BLaER1 treated with 17β-estradiol and CSF1 and Interleukin-3, amounts not matched to agents 10 nM and 100 nM (cell line): ENCODE measurements at regions not wholly inside any gene's neighbourhood (a gene's known extent, or its start where the extent isn't known, plus 50 kb on each side); places are given as distances from the start of the nearest gene placed in this dataset.

Source experiments
- H3K27ac ChIP-seq, 11 experiments: shearing (Covaris generic); formaldehyde crosslinking; 2 replicates each; pipeline ENCODE4 v1.8.1; 2022
- H3K27me3 ChIP-seq, 11 experiments: shearing (Covaris generic); formaldehyde crosslinking; 2 replicates each; pipeline ENCODE4 v1.8.1; 2022
- H3K36me3 ChIP-seq, 11 experiments: shearing (Covaris generic); formaldehyde crosslinking; 2 replicates each; pipeline ENCODE4 v1.8.1; 2022
- H3K4me1 ChIP-seq, 10 experiments: shearing (Covaris generic); formaldehyde crosslinking; 2 replicates each; pipeline ENCODE4 v1.8.1; 2022
- H3K4me2 ChIP-seq, 11 experiments: shearing (Covaris generic); formaldehyde crosslinking; 2 replicates each; pipeline ENCODE4 v1.8.1; 2022
- H3K4me3 ChIP-seq, 10 experiments: shearing (Covaris generic); formaldehyde crosslinking; 2 replicates each; pipeline ENCODE4 v1.8.1; 2022
- H3K9ac ChIP-seq, 11 experiments: shearing (Covaris generic); formaldehyde crosslinking; 2 replicates each; pipeline ENCODE4 v1.8.1; 2022
- H3K9me3 ChIP-seq, 11 experiments: shearing (Covaris generic); formaldehyde crosslinking; replicated peaks in 1 of 11; 2 replicates each; pipeline ENCODE4 v1.8.1; 2022
- H4K20me1 ChIP-seq, 11 experiments: shearing (Covaris generic); formaldehyde crosslinking; 2 replicates each; pipeline ENCODE4 v1.8.1; 2022
- Cebpa-rat ChIP-seq, 11 experiments: shearing (Covaris generic); IDR thresholded peaks; 2 replicates each; pipeline ENCODE4 v1.8.1; 2022

- no peak overlapping the region for H3K4me3 ChIP-seq
- no peaks in the 10 kb centered on the region for H4K20me1 ChIP-seq
- no peak overlapping the region for H3K9ac ChIP-seq
- no peaks in the 10 kb centered on the region for H3K9me3 ChIP-seq
- H3K4me2 ChIP-seq = no peak overlapping the region
- H3K27me3 ChIP-seq = no peaks in the 10 kb centered on the region
- no peak for TF ChIP-seq Cebpa-rat (IDR thresholded peaks at IDR 0.05)
- H3K27ac ChIP-seq = no peak overlapping the region
- no peaks in the 10 kb centered on the region for H3K36me3 ChIP-seq
- peaks cover 0 to 11% (median 9%) of the 10 kb centered on the region in 10 experiments; a peak in 15 of 20 replicates for H3K4me1 ChIP-seq
Measured at GRCh38 chr4:18406264-18406663, 384.7 kb upstream of the LCORL start.

GRCh38 chr4:18405054-18405453 is 383.5 kb upstream of the LCORL start:
- Histone ChIP-seq H3K27ac (no peak overlapping the region), H3K4me3 (no peak overlapping the region), H3K4me2 (peak overlapping the region in 10 of 11 experiments; percentile 2 to 58 (median 38); a peak in 17 of 22 replicates), H3K9me3 (no peaks in the 10 kb centered on the region), H3K36me3 (no peaks in the 10 kb centered on the region), H3K9ac (no peak overlapping the region), H3K27me3 (no peaks in the 10 kb centered on the region), H3K4me1 (peaks cover 0 to 11% (median 9%) of the 10 kb centered on the region in 10 experiments; a peak in 15 of 20 replicates), H4K20me1 (no peaks in the 10 kb centered on the region)
- no peak for TF ChIP-seq Cebpa-rat (IDR thresholded peaks at IDR 0.05)

GRCh38 chr4:18404642-18405041 is 383.1 kb upstream of the LCORL start:
- no peaks in the 10 kb centered on the region for H3K27me3 ChIP-seq

GRCh38 chr4:18403327-18403726 is 381.8 kb upstream of the LCORL start:
- no peak overlapping the region for H3K4me3 ChIP-seq
- H3K27me3 ChIP-seq = no peaks in the 10 kb centered on the region
- peaks cover 0 to 11% (median 9%) of the 10 kb centered on the region in 10 experiments; a peak in 15 of 20 replicates for H3K4me1 ChIP-seq
- H3K27ac ChIP-seq = no peak overlapping the region
- no peaks in the 10 kb centered on the region for H3K9me3 ChIP-seq
- H4K20me1 ChIP-seq = no peaks in the 10 kb centered on the region
- no peak overlapping the region for H3K4me2 ChIP-seq
- no peaks in the 10 kb centered on the region for H3K36me3 ChIP-seq
- no peak for TF ChIP-seq Cebpa-rat (IDR thresholded peaks at IDR 0.05)
- no peak overlapping the region for H3K9ac ChIP-seq

More at GRCh38 chr4:18404642-18405041, 383.1 kb upstream of the LCORL start:
- H3K27ac ChIP-seq = no peak overlapping the region
- no peak overlapping the region for H3K4me3 ChIP-seq
- H3K9me3 ChIP-seq = no peaks in the 10 kb centered on the region
- peaks cover 0 to 11% (median 9%) of the 10 kb centered on the region in 10 experiments; a peak in 15 of 20 replicates for H3K4me1 ChIP-seq
- no peak for TF ChIP-seq Cebpa-rat (IDR thresholded peaks at IDR 0.05)
- no peak overlapping the region for H3K9ac ChIP-seq
- H4K20me1 ChIP-seq = no peaks in the 10 kb centered on the region
- no peaks in the 10 kb centered on the region for H3K36me3 ChIP-seq
- H3K4me2 ChIP-seq = peak overlapping the region in 10 of 11 experiments; percentile 2 to 58 (median 38); a peak in 17 of 22 replicates

- Histone ChIP-seq H3K4me1 (peaks cover 0 to 11% (median 9%) of the 10 kb centered on the region in 10 experiments; a peak in 15 of 20 replicates), H3K36me3 (no peaks in the 10 kb centered on the region), H3K9me3 (no peaks in the 10 kb centered on the region), H3K4me2 (no peak overlapping the region), H3K4me3 (no peak overlapping the region), H3K9ac (no peak overlapping the region), H3K27ac (no peak overlapping the region), H4K20me1 (no peaks in the 10 kb centered on the region), H3K27me3 (no peaks in the 10 kb centered on the region)
- no peak for TF ChIP-seq Cebpa-rat (IDR thresholded peaks at IDR 0.05)
Measured at GRCh38 chr4:18401868-18402267, 380.3 kb upstream of the LCORL start.

- Histone ChIP-seq H3K4me1 (peaks cover 0 to 11% (median 9%) of the 10 kb centered on the region in 10 experiments; a peak in 15 of 20 replicates), H3K9ac (no peak overlapping the region), H3K4me2 (no peak overlapping the region), H3K36me3 (no peaks in the 10 kb centered on the region), H3K4me3 (no peak overlapping the region), H3K27ac (no peak overlapping the region), H4K20me1 (no peaks in the 10 kb centered on the region), H3K9me3 (no peaks in the 10 kb centered on the region), H3K27me3 (no peaks in the 10 kb centered on the region)
- TF ChIP-seq Cebpa-rat (IDR thresholded peaks at IDR 0.05) = no peak
Measured at GRCh38 chr4:18401425-18401824, 379.9 kb upstream of the LCORL start.

- no peak for TF ChIP-seq Cebpa-rat (IDR thresholded peaks at IDR 0.05)
- H3K4me1 ChIP-seq = no peaks in the 10 kb centered on the region
- no peak overlapping the region for H3K4me3 ChIP-seq
- peaks cover 0 to 6% (median 5%) of the 10 kb centered on the region in 11 experiments; a peak in 9 of 22 replicates for H3K9me3 ChIP-seq
- no peaks in the 10 kb centered on the region for H3K36me3 ChIP-seq
- H4K20me1 ChIP-seq = no peaks in the 10 kb centered on the region
- H3K4me2 ChIP-seq = no peak overlapping the region
- no peak overlapping the region for H3K9ac ChIP-seq
- no peak overlapping the region for H3K27ac ChIP-seq
- no peaks in the 10 kb centered on the region for H3K27me3 ChIP-seq
Measured at GRCh38 chr4:18398661-18399060, 377.1 kb upstream of the LCORL start.

- no peaks in the 10 kb centered on the region for H4K20me1 ChIP-seq
- H3K9ac ChIP-seq = no peak overlapping the region
- no peaks in the 10 kb centered on the region for H3K27me3 ChIP-seq
- H3K27ac ChIP-seq = no peak overlapping the region
- TF ChIP-seq Cebpa-rat (IDR thresholded peaks at IDR 0.05) = no peak
- no peaks in the 10 kb centered on the region for H3K36me3 ChIP-seq
- H3K4me1 ChIP-seq = no peaks in the 10 kb centered on the region
- H3K9me3 ChIP-seq = peaks cover 0 to 8% (median 5%) of the 10 kb centered on the region in 11 experiments; a peak in 9 of 22 replicates
- no peak overlapping the region for H3K4me3 ChIP-seq
- H3K4me2 ChIP-seq = no peak overlapping the region
Measured at GRCh38 chr4:18397681-18398390, 376.3 kb upstream of the LCORL start.

GRCh38 chr4:18394656-18395055 is 373.1 kb upstream of the LCORL start:
- H3K4me3 ChIP-seq = no peak overlapping the region
- no peaks in the 10 kb centered on the region for H4K20me1 ChIP-seq
- H3K4me2 ChIP-seq = no peak overlapping the region
- no peaks in the 10 kb centered on the region for H3K4me1 ChIP-seq
- no peaks in the 10 kb centered on the region for H3K27me3 ChIP-seq
- no peak for TF ChIP-seq Cebpa-rat (IDR thresholded peaks at IDR 0.05)
- H3K9me3 ChIP-seq = peaks cover 0 to 8% (median 5%) of the 10 kb centered on the region in 11 experiments; a peak in 9 of 22 replicates
- no peaks in the 10 kb centered on the region for H3K36me3 ChIP-seq
- no peak overlapping the region for H3K9ac ChIP-seq
- no peak overlapping the region for H3K27ac ChIP-seq

GRCh38 chr4:18391354-18391728 is 369.8 kb upstream of the LCORL start:
- Histone ChIP-seq H3K9me3 (peaks cover 0 to 8% (median 5%) of the 10 kb centered on the region in 11 experiments; a peak in 9 of 22 replicates), H3K4me3 (no peak overlapping the region), H3K27me3 (no peaks in the 10 kb centered on the region), H3K36me3 (no peaks in the 10 kb centered on the region), H3K4me2 (no peak overlapping the region), H4K20me1 (no peaks in the 10 kb centered on the region), H3K4me1 (no peaks in the 10 kb centered on the region), H3K9ac (no peak overlapping the region), H3K27ac (no peak overlapping the region)
- TF ChIP-seq Cebpa-rat (IDR thresholded peaks at IDR 0.05) = no peak
